H4 (cell line): ENCODE measurements at regions not wholly inside any gene's neighbourhood (a gene's known extent, or its start where the extent isn't known, plus 50 kb on each side); places are given as distances from the start of the nearest gene placed in this dataset.

Experiments
- DNase-seq: peaks from one replicate; pipeline ENCODE4 v3.0.0-alpha.2; 2015; ENCODE audit warnings: low spot score

- DNase-seq, result no peak
Measured at GRCh38 chr21:24369746-24370145, 1237.5 kb downstream of the MRPL39 start.

GRCh38 chr21:24369278-24369677 is 1238.0 kb downstream of the MRPL39 start:
- DNase-seq, result no peak

DNA sequence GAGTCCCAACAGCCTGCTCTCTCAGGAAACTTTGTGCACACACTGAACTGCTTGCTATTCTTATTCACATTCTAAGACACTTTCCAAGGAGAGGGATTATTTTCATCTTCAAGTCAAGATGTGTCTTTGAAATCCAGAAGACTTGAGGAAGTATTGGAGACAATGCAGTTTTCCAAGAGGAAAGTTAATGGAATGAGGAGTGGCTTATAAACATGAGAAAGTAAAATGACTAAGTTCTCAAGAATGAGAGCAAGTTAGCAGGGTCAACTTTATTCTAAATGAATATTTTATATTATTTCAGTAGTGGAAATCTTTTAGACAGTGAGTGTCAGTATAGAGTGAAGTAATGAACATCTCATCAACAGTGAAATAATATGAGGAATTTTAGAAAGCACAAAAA is 1239.3 kb downstream of the MRPL39 start:
- DNase-seq, result no peak

- DNase-seq, result no peak
Measured at GRCh38 chr21:24353492-24353891, 1253.8 kb downstream of the MRPL39 start.

GRCh38 chr21:24339406-24339805 is 1267.9 kb downstream of the MRPL39 start:
- no peak for DNase-seq

- DNase-seq, result no peak
Measured at GRCh38 chr21:24336491-24336890, 1270.8 kb downstream of the MRPL39 start.

GRCh38 chr21:24323536-24323935 is 1283.7 kb downstream of the MRPL39 start:
- DNase-seq, result no peak

GRCh38 chr21:24316277-24316922 is 1290.9 kb downstream of the MRPL39 start:
- no peak for DNase-seq

- DNase-seq, result no peak
Measured at GRCh38 chr21:24310788-24311187, 1296.5 kb downstream of the MRPL39 start.

DNA sequence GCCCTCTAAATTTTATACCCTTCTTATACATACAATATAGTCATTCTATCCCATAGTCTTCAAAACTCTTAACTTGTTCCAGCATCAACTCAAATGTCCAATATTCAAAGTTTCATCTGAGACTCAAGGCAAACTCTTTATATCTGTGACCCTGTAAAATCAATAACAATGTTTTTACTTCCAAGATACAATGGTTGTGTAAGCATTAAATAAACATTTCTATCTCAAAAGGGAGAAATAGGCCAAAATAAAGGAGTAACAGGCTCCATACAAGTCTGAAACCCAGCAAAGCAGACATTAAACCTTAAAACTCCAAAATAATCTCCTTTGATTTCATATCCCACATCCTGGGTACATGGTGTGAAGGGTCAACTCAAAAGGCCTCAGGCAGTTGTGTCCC is 1299.1 kb downstream of the MRPL39 start:
- no peak for DNase-seq

GRCh38 chr21:24302400-24302799 is 1304.9 kb downstream of the MRPL39 start:
- DNase-seq, result no peak

DNA sequence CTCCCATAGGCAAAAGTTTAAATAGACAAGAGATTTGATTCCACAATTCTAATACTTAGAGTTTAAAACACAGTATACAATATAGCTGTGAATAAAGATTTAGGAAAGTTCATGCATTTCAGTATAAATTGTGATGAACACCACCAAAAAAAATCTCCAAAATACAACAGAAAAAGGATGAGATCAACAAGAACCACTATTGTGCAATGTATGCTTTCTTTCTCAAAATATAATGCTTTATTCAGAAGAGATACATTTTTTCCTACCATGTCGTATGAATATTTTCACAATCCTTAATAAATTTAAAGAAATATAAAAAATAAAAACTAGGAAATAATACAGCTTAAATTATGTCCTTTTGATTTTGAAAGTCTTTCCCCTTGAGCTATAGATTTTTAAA is 1309.2 kb downstream of the MRPL39 start:
- DNase-seq, result no peak

DNA sequence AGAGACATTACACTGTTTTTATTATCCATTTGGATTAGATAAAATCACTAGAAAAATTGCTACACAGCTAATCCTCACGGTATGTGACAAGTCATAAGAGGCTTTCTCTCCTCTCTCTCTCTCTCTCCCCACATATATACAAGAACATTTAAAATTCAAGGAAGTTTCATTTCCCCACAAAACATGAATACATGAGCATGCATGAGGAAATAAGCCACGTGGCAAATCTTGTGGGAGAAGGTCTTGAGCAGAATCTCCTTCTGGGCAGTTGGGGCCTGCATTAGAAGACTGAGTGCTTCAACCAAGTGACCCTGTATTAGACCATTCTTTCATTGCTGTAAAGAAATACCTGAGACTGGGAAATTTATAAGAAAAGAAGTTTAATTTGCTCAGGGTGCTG is 1313.1 kb downstream of the MRPL39 start:
- DNase-seq, result no peak

GRCh38 chr21:24290151-24290833 is 1317.0 kb downstream of the MRPL39 start:
- peak; percentile 32 for DNase-seq

- DNase-seq, result no peak
Measured at GRCh38 chr21:24289539-24289938, 1317.7 kb downstream of the MRPL39 start.

- DNase-seq, result peak; percentile 51
Measured at GRCh38 chr21:24280596-24280995, 1326.7 kb downstream of the MRPL39 start.

- DNase-seq, result no peak
Measured at GRCh38 chr21:24278711-24279110, 1328.6 kb downstream of the MRPL39 start.

- no peak for DNase-seq
Measured at GRCh38 chr21:24276204-24276603, 1331.1 kb downstream of the MRPL39 start.

DNA sequence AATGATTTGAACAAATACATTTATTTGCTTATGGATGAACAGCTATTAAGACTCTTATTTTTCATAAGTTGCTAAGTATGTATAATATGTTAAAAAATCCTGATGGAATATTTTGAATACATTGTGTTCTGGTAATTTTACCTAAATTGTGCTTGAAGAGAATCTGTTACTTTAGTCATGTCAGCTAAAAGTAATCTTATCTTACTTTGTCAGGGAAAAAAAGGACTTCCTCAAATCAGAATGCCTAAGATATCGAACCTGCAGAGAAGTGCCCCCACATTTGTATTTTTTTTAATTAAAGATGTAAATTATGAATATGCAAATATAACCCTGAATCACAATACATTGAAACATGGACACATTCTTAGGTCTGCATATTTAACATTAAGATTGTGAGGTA is 1331.7 kb downstream of the MRPL39 start:
- no peak for DNase-seq

GRCh38 chr21:24272521-24272938 is 1334.8 kb downstream of the MRPL39 start:
- no peak for DNase-seq

- no peak for DNase-seq
Measured at GRCh38 chr21:24265987-24266386, 1341.3 kb downstream of the MRPL39 start.

DNA sequence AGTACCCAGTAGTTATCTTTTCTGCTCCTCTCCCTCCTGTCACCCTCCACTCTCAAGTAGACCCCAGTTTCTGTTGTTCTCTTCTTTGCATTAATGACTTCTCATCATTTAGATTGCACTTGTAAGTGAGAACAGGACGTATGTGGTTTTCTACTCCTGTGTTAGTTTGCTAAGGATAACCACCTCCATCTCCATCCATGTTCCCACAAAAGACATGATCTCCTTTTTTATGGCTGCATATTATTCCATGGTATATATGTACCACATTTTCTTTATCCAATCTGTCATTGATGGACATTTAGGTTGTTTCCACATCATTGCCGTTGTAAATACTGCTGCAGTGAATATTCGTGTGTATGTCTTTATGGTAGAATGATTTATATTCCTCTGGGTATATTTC is 1346.5 kb downstream of the MRPL39 start:
- DNase-seq, result no peak

GRCh38 chr21:24259241-24259640 is 1348.0 kb downstream of the MRPL39 start:
- DNase-seq, result no peak

DNA sequence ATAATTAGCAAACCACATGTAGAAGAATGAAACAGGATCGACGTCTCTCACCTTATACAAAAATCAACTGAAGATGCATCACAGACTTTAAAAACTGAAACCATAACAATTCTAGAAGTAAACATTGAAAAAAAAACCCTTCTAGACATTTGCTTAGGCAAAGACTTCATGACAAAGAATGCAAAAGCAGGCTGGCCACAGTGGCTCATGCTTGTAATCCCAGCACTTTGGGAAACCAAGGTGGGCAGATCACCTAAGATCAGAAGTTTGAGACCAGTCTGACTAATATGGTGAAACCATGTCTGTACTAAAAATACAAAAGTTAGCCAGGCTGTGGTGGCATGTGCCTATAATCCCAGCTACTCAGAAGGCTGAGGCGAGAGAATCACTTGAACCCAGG is 1351.7 kb downstream of the MRPL39 start:
- no peak for DNase-seq
